A673 (cell line): ENCODE measurements at regions not wholly inside any gene's neighbourhood (a gene's known extent, or its start where the extent isn't known, plus 50 kb on each side); places are given as distances from the start of the nearest gene placed in this dataset.

Source experiments
- EZH2 ChIP-seq: fragments of 200-600 bp; sonication (generic); IDR thresholded peaks from 2 replicates; pipeline ENCODE4 v1.6.1; 2017; ENCODE audit warnings: borderline replicate concordance, low read depth, mild to moderate bottlenecking, mixed read lengths, antibody characterized with exemption, low read length; ENCODE audit not compliant: poor library complexity, severe bottlenecking
- TF ChIP-seq, protein P1 (sequence below): fragments of 300-800, 200-600 bp; sonication (generic); conservative IDR thresholded peaks from 2 replicates; pipeline ENCODE4 v1.5.1; 2017; ENCODE audit warnings: low read depth, mild to moderate bottlenecking, antibody characterized with exemption, low read length, moderate library complexity, mixed read lengths

- TF ChIP-seq, protein P1, sequence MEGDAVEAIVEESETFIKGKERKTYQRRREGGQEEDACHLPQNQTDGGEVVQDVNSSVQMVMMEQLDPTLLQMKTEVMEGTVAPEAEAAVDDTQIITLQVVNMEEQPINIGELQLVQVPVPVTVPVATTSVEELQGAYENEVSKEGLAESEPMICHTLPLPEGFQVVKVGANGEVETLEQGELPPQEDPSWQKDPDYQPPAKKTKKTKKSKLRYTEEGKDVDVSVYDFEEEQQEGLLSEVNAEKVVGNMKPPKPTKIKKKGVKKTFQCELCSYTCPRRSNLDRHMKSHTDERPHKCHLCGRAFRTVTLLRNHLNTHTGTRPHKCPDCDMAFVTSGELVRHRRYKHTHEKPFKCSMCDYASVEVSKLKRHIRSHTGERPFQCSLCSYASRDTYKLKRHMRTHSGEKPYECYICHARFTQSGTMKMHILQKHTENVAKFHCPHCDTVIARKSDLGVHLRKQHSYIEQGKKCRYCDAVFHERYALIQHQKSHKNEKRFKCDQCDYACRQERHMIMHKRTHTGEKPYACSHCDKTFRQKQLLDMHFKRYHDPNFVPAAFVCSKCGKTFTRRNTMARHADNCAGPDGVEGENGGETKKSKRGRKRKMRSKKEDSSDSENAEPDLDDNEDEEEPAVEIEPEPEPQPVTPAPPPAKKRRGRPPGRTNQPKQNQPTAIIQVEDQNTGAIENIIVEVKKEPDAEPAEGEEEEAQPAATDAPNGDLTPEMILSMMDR, result no peak
- no peak for TF ChIP-seq EZH2
Measured at GRCh38 chr5:4627131-4627530, 513.0 kb upstream of the ADAMTS16 start.
